NCI-H524 treated with DMSO at 0.1 percent for 48 hours (cell line): ENCODE measurements at regions not wholly inside any gene's neighbourhood (a gene's known extent, or its start where the extent isn't known, plus 50 kb on each side); places are given as distances from the start of the nearest gene placed in this dataset.
"Not testable (repeated sequence)": the region's sequence is repeated elsewhere in the genome, so short reads cannot be mapped to it uniquely, and the experiment has no call there.

ENCODE experiments used
- DNase-seq: peaks from one replicate; lab custom pipeline; 2025; lab: John Stamatoyannopoulos, UW

DNA sequence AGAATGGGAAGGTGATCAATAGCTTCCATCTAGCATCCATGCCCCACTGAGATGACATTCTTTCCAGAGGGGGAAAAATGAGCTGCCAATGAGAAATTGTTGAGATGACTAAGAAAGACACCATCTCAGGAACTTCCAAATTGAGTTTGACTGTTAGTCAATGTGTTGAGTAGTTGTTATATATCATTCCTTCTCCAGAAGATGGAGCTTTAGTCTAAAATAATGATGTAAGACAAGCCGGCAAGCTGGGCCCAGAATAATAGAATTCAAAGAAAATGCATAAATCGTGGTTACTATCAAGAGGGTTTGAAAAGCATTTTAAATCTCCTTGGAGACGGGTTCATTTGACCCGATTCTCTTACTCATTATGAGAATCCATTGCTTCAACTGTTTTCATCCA, 71.0 kb upstream of the ATF7IP2 start:
- no peak for DNase-seq

DNA sequence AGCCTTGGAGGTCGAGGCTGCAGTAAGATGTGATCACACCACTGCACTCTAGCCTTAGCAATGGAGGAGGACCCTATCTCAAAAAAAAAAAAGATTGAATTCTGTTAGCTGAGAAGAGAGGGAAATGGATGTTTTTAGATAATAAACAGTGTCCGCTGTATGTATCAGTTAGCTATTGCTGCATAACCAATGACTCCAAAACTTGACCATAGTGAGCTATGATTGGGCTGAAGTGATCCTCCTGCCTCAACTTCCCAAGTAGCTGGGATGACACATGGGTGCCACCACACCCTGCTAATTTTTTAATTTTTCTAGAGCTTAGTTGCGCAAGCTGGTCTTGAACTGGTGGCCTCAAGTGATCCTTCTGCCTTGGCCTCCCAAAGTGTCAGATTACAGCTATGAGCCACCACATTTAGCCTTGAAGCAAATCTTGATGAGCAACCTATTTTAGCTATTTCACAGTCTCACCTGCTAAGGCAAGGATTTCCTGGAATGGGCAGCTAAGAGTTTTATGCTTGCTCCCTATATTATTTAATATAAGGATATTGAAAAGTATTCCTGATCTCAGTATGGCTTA, 68.3 kb upstream of the ATF7IP2 start:
- DNase-seq, result no peak

DNA sequence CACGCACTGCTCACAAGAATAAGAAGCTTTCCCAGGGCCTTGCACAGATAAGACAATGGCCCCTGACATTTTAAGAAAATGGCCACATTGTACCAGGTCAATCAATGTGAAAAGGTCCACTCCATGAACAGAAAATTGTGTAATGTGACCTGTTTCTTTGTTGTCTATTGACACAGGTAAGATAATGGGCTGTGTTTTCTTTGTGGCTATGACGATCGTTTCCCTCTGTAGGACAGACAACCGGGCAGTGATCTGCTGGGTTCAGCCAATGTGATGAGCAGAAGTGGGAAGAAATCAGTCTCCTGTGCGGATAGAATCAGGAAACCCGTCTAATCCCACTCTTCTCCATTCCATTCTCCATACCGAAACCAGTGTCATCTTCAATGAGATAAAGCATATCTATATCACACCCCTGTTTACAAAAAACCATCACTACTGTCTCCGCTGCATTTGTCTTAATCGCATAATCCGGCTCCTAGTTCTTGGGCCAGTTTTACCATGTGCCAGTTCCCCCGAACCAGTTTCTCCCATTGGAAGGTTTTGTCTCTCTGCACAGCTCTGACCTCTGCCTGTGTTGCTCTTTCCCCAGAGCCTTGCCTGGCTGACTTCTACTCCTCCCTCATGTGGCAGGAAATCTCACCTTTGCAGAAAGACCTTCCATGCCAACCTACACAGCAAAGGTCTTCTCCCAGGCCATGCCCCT, 66.9 kb upstream of the ATF7IP2 start:
- no peak for DNase-seq

DNA sequence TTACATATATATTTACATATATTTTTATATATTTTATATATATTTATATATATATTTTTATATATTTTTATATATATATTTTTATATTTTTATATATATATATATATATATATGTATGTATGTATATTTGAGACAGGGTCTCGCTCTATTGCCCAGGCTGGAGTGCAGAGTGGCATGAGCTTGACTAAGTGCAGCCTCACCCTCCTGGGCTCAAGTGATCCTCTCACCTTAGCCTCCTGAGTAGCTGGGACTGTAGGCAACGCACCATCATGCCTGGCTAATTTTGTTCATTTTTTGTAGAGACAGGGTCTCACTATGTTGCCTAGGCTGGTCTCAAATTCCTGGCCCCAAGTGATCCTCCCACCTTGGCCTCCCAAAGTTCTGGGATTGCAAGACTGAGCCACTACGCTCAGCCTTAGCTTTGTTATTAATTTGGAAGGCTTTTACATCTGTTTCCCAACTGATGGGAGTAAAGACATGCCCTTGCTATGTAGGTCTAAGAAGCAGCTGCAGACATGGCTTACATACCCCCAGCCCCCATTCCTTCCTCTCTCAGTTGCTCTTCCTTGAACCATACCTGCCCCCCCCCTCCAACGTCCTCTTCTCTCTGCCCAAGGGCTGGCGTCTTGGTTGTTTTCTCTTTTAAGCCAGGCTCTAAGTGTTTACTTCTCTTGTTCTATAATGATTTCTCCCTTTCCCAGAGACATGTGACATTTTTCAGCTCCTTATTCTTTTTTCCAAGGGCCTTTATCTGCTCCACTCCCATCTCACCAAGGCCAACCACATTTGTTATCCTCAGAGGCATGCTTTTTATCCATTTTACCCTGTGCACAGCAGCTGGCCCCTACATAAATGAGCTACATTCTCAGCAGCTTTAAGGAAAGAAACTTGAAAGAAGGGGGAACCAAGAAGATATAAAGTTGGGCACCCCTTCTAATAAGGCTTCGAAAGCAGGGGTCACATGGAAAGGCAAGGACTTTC, 64.2 kb upstream of the ATF7IP2 start:
- DNase-seq, result no peak

DNA sequence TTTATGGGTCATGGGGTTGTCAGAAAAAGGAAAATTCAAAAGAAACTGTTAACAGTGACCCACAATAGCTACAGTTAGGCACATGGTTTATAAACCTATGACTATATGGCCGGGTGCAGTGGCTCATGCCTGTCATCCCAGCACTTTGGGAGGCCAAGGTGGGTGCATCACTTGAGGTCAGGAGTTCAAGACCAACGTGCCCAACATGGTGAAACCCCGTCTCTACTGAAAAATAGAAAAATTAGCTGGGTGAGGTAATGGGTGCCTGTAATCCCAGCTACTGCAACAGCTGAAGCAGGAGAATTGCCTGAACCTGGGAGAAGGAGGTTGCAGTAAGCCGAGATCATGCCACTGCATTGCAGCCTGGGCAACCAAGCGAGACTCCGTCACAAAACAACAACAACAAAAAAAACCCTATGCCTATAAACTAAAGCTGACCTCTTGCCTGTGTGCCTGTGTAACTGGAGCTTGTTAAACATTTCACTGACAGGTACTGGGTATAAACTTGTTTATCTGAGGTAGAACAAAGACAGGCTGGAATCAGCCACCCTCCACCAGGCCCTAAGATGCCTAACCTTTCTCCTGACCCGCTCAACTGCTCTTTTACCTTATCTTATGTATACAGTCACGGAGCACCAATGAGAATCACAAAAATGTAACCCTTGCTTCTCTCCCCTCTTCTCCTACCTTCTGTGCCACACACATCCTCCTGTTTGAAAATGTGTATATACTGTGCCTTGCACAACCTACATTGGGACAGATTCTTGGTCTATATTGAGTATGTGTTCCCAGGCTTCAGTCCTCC, 62.9 kb upstream of the ATF7IP2 start:
- no peak for DNase-seq

GRCh38 chr16:10323528-10323869, 62.4 kb upstream of the ATF7IP2 start:
- no peak for DNase-seq

GRCh38 chr16:10324210-10324609, 61.7 kb upstream of the ATF7IP2 start:
- no peak for DNase-seq

GRCh38 chr16:10325783-10326543, 59.9 kb upstream of the ATF7IP2 start:
- DNase-seq, result no peak

DNA sequence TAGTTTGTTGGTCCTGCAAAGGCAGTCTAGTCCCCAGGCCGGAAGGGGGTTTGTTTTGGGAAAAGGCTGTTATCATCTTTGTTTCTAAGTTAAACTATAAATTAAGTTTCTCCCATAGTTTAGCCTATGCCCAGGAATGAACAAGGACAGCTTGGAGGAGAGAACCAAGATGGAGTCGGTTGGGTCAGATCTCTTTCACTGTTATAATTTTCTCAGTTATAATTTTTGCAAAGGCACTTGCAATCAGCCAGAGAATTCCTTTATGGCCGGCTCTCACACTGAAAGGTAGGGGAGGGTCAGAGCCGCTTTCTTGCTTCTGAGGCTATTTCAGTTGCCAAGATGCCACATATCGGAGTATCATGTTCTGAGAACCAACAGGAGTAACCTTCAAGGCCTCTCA, 59.2 kb upstream of the ATF7IP2 start:
- DNase-seq, result no peak

DNA sequence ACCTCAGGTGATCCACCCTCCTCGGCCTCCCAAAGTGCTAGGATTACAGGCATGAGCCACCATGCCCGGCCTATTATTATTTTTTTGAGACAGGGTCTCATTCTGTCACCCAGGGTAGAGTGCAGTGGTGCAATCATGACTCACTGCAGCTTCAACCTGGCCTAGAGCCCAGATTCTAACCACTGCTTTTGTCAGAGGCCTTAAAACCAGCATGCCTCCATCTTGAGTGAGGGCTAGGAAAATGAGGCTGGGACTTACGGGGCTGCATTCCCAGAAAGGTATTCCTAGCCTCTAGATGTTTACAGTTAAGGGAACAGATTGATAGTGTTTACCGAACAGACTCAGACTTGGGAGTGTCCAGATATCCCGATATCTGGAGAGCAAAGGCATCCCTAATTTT, 57.6 kb upstream of the ATF7IP2 start:
- not testable (repeated sequence) for DNase-seq

DNA sequence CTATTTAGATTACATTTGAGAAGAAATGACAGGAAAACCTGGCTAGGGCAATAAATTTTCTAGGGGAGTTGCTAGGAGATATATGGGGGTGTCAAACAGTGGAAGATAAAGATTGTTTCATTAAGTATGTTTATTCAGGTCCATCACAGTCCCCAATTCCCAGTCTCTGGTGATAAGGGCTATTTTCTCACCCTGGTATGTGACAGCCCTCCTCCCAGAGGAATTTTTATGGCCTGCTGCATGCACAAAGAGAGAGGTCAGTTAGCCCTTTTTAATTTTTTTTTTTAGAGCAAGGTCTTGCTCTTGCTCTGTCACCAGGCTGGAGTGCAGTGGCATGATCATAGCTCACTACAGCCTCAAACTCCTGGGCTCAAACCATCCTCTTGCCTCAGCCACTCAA, 53.6 kb upstream of the ATF7IP2 start:
- DNase-seq, result no peak

DNA sequence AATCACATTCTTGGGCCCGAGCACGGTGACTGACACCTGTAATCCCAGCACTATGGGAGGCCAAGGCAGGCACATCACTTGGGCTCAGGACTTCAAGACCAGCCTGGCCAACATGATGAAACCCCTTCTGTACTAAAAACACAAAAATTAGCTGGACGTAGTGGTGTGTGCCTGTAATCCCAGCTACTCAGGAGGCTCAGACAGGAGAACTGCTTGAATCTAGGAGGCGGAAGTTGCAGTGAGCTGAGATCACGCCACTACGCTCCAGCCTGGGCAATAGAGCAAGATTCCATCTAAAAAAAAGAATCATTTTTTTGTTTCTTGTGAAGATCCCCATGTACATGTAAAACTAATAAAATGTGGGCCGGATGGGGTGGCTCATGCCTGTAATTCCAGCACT, 53.1 kb upstream of the ATF7IP2 start:
- no peak for DNase-seq

- DNase-seq, result no peak
Observed at GRCh38 chr16:10333321-10334032, 52.4 kb upstream of the ATF7IP2 start.

GRCh38 chr16:10335681-10336080, 50.2 kb upstream of the ATF7IP2 start:
- no peak for DNase-seq
